T-helper 22 cell (primary cell): ENCODE measurements at regions not wholly inside any gene's neighbourhood (a gene's known extent, or its start where the extent isn't known, plus 50 kb on each side); places are given as distances from the start of the nearest gene placed in this dataset.
"Not testable (repeated sequence)": the region's sequence is repeated elsewhere in the genome, so short reads cannot be mapped to it uniquely, and the experiment has no call there.

Experiments used
- DNase-seq: peaks from one replicate; pipeline ENCODE4 v3.0.0-alpha.2; 2020; ENCODE audit warnings: low read depth

DNA sequence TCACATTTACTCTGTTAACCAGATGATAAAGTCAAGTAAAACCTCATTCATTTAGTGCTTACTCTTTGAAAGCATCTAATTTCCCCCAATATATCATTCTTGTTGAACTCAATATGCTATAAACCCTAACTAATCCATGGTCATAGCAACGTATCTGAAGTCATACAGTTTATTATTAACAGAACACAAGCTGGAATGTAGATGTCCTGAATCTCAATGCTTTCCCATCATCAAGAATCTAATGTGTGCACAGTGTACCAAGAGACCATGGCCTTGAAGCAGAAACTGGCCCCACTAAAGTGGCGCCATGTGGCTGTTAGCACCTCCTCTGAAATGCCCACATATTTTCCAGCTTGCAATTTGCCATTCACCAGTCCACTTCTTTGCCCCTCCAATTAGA, 245.8 kb downstream of the SOX9 start:
- no peak for DNase-seq

DNA sequence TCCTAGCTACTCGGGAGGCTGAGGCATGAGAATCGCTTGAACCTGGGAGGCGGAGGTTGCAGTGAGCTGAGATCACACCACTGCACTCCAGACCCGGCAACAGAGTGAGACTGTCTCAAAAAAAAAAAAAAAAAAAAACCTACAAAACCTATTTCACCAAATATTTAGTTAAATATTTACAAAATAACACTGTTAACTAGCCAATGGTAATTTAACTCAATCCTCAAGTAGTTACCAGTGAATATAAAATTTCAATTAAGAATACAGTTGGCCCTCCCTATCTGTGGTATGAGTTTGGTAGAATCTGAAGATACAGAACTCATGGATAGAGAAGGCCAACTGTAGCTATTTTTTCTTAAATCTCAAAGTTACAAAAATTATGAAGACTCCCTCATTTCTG, 247.4 kb downstream of the SOX9 start:
- no peak for DNase-seq

DNA sequence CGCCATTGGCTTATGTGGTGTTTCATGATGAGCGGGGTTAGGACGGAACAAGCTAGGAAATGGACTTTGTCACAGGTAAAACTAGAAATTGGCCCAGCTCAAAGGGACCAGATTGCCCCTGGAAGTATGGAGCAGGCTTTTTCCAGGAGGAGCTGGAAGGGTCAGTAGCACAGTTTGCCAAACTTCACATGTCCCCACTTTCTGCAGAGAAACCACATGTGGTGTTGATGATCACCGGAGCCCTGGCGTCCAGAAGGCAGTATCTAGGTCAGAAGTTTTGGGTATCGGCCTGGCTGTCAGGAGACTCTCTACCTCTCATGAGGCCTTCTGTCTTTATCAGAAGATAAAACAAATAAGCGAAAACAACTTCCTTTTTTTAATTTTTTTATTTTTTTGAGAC, 248.5 kb downstream of the SOX9 start:
- DNase-seq, result no peak

DNA sequence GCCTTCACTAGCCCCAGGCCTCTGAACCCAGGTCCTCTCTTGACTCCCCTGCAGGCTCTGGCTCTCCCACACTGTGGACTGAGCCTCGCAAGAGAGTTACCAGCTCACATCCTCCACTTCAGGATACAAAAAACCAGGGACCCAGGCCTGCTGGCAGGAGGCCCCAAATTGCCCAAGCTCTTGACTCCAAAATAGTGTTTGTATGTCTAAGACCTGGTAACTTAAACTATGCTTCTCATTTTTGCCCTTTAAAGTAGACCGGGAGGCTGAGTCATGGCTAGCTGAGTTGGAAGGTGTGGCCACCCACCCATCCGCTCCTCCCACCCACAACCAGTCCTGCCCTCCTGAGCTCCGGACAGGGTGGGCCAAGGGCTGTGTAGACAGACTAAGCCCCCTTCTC, 250.0 kb downstream of the SOX9 start:
- no peak for DNase-seq

DNA sequence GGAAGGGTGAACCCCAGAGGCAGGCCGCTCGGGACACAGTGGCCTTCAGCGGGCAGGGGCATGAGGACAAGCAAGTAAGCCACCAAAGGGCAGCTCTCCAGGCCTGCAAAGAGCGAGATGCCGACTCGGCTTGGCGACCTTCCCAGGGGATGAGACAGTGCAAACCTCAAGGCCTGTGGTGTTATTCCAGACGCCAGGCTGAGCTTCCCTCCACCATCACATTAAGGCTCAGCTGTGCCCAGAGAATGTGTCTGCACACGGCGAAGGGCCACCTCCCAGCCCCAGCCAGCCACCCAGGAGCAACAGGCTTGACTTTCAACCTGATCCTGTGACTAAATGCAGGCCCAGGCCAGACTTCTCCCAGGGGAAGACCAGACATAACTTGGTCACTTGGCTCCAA, 251.4 kb downstream of the SOX9 start:
- no peak for DNase-seq

DNA sequence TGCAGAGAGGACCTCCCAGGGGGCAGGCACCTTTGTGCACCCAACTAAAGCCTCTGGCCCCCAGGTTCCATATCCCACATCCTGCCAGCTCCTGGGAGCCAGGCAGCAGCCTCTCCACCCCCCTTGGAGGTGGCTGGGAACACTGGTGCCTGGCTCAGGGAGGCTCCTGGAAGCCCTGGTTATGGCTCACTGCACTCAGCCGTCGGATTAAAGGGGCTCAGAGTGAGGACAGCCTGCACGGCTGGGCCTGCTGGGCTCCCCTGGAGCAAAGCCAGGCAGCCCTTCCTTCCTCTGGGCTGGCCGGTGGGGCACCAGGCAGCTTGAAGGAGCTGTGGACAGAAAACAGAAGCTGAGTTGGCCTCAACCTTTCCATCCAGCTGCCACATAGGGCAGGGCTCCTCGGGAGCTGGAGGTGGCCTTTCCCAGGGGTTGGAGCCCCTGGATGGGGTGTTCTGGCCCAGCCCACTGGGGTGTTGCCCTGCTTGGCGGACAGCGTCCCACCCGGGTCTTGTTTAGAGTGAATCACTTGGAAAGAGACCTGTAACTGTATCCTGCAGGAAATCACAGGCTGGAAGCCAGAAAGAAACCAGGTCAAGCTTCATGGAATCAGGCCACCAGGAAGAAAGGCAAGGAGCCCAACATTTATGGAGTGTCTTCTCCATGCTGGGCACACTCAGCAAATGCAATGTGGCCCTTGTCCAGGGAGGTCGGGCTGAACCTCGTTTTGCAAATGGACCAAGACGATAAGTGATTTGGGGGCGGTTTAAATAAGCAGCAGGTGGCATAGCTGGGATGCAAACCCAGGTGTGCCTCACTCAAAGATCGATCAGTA, 253.3 kb downstream of the SOX9 start:
- DNase-seq, result no peak

DNA sequence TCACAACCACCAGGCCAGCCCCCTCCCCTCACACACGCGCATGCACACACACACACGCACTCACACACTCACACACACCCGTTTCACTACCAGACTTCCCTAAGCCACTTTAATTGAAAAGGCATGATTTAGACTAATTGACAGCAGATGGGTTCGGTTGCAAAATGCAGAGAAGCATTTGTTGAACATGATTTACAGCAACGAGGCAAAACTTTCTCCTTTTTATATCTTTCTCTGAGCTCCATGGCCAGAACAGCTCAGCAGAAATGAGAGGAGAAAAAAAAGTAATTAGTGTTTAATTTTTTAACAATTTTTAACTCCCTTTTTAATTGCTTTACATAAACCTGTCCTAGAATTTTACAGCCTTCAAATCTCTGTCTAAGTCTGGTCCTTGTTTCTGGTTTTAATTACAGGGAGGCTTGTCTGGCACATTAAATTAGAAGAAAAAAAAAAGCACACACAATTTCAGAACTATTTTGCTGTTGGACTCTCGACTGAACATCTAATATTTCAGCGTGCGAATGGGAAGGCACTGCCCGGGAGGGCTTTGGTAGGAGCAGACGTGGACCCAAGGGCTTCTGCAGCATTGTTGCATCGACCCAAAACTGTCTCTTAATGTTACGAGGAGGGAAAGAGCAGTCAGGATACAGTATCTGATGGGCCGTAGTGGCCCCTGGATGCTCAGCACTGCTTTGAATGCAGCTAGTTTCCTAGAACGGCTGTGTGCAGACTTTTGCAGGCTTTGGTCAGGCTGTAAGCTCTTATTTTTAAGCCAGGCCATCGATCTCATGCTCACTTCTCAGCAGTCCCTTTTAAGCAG, 255.9 kb downstream of the SOX9 start:
- DNase-seq, result no peak

DNA sequence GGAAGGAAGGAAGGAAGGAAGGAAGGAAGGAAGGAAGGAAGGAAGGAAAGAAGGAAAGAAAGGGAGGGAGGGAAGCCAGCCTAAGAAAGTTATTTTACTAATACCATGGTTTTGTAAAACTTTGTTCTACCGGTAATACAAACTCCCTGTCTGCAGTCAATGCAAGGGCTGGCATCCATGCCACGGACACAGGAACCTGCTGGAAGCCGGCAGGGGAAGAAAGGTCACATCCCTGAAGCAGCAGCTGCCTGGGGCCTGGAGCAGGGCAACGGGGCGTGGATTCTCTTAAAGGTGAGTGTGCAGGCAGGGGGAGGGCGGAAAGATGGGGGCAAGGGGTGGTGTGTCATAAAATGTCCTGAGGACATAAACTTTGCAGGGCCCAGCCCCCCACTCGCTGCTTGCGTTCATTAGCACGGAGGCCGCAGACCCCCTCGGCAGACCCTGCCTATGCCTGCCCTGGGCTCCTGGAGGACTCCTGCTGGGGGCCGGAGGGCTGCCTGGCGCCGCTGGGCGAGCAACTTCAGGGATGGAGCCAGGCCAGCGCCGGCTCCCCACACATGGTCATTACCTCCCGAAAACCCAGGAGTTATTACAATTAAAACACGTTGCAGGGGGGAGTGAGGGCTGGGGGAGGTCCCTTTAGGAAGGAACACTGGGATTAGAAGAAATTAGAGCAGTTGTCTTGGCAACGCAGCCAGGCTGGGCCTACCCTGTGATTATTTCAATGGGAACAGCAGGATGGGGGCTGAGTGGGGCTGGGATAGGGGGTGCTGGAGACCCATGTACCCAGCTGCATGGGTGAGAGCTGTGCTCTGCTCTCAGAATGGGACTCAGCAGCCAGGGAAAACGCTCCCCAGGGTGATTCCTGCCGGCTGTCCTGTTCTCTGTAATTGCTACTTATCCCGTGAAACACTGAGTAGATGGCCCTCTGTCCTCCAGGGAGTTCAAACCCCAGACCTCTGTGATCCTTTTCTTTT, 257.9 kb downstream of the SOX9 start:
- no peak for DNase-seq

DNA sequence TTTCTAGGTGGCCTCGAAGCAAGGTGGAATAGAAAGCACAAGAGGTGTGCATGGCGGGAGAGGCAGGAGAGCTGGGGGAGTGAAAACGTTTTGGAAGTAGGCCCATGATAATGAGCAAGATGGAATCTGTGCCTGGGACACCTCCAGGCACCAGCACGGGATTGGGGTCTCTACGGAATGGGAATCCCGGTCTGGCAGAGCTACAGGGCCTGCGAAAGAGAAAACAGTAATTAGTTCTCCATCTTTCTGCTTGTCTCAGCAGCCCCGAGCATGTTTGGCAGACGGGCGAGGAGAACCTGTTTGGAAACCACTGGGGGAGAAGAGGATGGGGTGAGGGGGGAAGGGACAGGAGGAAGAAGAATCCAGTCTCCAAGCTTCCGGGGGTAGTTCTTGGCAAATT, 258.7 kb downstream of the SOX9 start:
- DNase-seq, result no peak

DNA sequence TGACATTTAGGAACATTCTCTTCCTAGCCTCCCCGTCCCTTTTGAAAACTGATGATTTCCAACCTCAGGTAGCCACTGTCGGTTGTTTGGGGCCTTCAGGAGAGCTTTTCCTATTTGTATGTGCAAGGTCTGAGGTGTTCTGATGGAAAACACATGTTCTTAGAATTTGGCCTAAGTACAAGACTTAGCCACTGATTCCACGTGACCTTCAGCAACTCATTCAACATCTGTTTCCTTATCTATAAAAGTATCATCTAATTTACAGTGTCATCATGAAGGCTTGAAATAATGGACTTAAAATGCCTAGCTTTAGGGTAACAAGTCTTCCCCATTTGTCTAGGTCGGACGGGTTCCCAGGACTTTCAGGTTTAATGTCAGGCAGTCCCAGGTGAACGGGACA, 259.3 kb downstream of the SOX9 start:
- DNase-seq, result no peak

DNA sequence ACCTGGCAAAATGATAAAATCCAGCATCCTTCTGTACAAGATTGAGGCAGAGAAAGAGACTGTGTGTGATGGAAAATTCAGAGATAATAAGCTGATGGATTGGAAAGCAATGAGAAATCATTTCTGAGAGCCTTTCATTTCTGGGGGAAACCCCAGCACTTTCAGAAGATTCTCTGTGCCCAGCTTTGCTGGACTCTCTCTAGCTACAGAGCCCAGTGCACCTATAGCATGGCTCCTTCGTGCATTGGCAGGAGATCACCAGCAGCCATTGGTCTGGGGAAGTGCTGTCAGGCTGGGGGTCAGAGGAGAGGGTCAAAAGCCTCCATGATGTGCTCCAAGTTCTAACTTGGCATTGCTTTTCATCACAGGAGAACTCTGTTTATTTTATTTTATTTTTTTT, 259.9 kb downstream of the SOX9 start:
- DNase-seq, result no peak

DNA sequence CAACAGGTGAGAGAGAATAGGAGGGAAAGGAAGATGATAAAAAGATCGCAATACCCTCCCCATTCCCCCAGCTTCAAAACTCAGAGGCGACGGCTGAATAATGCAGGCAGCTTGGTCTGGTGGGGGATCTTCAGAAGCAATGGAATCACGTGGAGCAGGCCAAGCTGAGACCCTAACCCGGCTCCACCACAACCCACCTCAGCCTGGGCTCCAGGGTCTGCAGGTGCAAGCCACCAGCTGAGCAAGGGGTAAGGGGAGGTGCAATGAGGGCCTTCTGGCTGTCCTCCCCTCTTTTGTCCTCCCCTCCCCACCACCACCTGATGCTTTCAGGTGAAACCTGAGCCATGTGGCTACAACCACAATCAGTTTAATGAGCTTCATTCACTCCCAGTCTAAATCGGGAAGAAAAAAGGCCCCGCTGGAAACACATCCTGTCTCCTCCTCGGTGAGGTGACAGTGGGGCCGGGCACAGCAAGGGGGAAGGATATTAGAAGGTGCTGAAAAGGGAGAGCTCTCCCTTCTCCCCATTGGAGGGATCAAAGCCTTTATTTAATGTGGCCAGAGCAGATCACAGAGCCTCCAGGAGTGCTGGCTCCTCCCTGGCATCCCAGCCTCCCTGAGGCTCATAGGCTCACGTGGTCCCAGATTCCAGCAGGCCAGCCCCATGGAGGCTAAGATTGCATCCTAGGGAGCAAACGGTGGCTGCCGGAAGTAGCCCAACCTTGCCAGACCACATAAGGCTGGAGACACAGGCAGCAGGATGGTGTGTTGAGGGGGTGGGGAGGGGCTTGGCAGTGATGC, 261.0 kb downstream of the SOX9 start:
- DNase-seq, result no peak

DNA sequence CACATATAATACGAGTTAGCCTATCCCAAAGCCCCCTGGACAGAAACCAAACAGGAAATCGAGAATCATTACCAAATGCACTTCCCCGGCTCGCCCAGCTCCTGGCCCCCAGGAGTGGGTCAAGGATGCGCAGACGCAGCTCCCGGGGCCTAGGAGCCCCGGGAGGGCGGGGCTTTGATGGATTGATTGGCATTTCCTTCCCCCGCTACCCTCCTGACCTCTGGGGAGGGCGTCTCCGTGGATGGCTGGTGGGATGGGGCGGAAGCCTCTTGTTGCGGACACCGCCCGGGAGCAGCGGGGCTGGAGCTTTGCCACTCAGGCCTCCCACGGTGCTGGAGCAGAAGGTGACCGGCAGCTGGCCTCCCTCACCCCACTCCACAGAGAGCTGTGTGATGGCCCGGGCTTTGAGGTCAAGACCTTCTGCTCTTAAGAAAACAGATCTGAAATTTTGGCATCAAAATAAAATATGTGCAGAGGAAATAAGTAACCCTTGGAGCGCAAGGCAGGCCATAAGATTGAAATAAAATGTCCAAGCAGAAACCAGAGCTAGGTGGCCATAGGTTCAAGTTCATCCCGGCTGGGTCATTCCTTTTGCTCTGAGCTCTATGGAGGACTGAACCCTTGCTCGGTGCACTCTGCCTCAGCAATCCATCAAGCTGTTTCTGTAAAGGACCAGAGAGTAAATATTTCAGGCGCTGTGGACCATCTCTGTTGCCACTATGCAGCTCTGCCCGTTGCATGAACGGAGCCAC, 262.3 kb downstream of the SOX9 start:
- no peak for DNase-seq

DNA sequence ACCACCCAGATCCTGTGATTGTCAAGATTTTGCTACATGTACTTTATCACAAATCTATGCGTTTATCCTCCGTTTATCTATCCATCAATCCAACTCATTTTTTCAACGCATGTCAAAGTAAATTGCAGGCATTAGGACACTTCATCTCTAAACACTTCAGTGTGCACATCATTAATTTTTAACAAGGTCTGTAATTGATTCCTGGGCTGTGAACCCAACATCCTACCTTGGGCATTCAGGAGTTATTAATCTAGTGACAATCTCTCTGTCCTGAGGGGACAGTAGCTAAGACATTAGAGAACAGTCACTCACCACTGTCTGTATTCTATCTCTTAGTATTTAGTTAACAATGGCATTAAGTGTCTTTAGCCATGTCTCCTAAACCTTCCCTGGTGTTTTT, 264.7 kb downstream of the SOX9 start:
- DNase-seq, result no peak

DNA sequence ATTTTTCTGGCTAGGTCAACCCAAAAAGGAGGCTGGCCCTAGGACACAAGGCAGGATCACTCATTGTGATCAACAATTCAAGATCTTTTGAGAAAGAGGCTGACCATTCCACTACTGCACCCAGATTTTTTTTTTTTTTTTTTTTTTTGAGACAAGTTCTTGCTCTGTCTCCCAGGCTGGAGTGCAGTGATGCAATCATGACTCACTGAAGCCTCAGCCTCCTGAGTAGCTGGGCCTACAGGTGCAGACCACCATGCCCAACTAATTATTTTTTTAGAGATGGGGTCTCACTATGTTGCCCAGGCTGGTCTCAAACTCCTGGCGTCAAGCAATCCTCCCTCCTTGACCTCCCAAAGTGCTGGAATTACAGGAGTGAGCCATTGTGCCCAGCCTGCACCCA, 265.4 kb downstream of the SOX9 start:
- DNase-seq, result not testable (repeated sequence)

DNA sequence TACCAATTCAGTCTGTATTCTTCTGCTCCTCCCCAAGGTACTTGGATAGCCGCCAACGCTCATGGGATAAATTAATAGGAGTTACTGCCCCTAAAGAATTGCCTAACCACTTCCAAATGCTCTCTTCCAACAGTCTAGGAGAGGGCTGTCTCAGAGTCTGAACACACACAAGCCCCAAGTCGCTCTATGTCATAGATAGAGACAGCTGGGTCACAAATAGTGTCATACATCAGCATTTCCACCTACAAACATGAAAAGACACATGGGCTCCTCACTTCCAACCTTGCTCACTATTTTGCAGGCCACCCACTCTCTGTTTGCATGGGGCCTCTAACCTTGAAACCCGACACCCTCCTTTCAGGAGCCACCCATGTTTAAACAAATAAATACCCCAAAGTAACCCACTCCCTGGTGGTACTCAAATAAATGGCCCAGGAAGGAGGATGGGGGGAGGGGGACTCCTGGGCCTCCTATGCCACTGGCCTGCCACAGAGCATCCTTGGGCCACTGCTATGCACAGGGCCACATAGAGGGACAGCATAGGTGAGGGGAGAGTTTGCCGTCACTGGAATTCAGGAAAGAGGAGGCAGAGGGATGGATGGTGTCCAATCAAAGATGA, 265.9 kb downstream of the SOX9 start:
- no peak for DNase-seq

DNA sequence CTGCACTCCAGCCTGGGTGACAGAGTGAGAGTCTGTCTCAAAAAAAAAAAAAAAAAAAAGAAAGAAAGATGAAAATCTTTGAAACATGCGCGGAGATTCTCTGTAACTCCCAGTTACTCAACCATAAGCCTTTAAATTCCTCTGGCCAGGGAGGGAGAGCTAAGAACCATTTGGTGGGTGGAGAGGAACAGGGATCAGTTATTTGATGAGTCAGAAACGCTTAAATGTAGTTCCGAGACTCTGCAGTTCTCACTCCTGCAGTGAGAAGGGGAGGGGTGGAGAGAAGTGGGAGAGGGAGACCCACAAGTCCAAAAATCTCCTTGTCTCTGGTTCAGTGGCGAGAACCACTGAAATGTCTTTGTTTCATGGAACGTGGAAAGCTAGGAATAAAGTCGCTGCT, 266.7 kb downstream of the SOX9 start:
- no peak for DNase-seq

DNA sequence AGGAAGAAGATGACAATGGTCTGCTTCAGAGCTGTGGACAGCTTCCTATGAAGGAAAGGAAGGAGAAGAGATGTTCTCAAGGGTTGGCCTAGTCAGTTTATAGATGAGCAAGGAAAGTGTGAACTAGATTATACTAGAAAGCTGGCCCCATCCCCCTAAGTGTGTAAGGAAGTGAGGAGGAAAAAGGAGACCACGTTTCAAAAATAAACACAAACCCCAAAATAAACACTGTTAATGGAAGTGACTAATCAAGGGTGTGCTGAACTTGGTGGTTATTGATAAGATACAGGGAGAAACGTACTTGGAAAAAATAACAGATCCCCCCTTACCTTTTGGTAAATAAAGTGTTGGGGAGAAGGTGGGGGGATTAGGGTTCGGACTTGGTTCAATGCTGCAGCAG, 267.1 kb downstream of the SOX9 start:
- DNase-seq, result no peak

DNA sequence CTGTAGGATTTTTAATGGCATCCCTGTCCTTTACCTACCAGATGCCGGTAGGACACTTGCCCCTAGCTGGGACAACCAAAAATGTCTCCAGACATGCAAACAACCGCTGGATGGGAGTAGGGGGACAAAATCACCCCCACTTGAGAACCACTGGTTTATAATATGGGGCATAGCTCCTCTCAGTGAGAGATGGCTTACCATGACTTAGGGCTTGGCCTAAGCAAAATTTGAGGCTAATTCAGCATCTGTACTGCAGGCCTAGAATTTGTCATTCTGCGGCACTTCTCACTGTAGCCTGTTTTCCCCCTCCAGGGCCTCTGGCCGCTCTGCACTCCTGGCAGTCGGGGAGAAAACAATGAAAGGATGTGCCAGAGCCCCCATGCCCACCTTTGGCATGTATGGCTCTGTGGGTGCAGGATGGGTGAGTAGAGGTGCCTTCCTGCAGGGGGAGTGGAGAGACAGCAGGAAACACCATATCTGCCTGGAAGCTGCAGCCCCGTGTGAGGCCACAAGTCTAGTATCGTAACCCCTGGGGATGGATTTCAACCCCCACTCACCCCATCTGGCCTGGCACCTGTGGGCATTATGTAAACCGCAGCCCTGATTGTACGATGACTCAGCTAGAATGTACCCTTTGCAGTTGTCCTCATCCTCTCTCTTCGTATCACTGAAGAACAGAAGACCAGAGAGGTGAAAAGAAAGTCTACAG, 268.1 kb downstream of the SOX9 start:
- no peak for DNase-seq
